ENCODE measurements at regions not wholly inside any gene's neighbourhood (a gene's known extent, or its start where the extent isn't known, plus 50 kb on each side); places are given as distances from the start of the nearest gene placed in this dataset.
A peak's percentile ranks its signal among the peaks of the same experiment; 100 is the strongest.

DNA sequence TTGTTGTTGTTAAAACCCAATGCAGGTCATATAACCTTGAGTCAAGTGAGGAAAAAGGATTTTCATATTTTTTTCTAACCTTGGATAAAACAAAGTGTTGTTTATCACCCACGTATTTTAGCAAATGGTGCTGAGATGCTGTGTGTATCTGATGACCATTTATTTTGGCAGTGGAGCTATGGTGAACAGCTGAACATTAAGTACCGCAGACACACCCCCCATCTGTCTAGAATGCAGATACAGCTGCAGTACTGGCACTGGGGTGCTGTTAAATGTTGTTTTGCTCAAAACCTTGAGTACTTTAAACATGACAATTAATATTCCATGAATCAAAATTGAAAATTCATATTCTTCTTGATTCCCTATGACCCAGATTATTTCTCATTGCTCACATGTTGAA lies 773.3 kb upstream of the SLC39A10 start:
- H3K4me1 ChIP-seq (ENCODE audit: insufficient read depth, low read length), result no peaks in the 10 kb centered on the region
- FAIRE-seq (no peak), DNase-seq (ENCODE audit: low read depth) (no peak)
- Mint-ChIP-seq H3K4me3 (ENCODE audit: unreplicated experiment) (no peak overlapping the region), H3K4me1 (ENCODE audit: low read depth, unreplicated experiment) (no peaks in the 10 kb centered on the region), H3K9me3 (ENCODE audit: unreplicated experiment) (no peaks in the 10 kb centered on the region), H3K27me3 (ENCODE audit: low read depth, unreplicated experiment) (no peaks in the 10 kb centered on the region), H3K36me3 (ENCODE audit: low read depth, unreplicated experiment) (no peaks in the 10 kb centered on the region), H3K27ac (ENCODE audit: unreplicated experiment) (no peak overlapping the region)
- no peak overlapping the region for H3K9ac ChIP-seq (ENCODE audit: low read length)
- no peaks in the 10 kb centered on the region for H3K36me3 ChIP-seq (ENCODE audit: insufficient read depth, low read length)
- TF ChIP-seq, protein P1, sequence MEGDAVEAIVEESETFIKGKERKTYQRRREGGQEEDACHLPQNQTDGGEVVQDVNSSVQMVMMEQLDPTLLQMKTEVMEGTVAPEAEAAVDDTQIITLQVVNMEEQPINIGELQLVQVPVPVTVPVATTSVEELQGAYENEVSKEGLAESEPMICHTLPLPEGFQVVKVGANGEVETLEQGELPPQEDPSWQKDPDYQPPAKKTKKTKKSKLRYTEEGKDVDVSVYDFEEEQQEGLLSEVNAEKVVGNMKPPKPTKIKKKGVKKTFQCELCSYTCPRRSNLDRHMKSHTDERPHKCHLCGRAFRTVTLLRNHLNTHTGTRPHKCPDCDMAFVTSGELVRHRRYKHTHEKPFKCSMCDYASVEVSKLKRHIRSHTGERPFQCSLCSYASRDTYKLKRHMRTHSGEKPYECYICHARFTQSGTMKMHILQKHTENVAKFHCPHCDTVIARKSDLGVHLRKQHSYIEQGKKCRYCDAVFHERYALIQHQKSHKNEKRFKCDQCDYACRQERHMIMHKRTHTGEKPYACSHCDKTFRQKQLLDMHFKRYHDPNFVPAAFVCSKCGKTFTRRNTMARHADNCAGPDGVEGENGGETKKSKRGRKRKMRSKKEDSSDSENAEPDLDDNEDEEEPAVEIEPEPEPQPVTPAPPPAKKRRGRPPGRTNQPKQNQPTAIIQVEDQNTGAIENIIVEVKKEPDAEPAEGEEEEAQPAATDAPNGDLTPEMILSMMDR (IDR thresholded peaks at IDR 0.05; ENCODE audit: insufficient read depth, low read depth, low read length), result no peak
- no peak for TF ChIP-seq EZH2 (IDR thresholded peaks at IDR 0.05; ENCODE audit: insufficient read depth, low read length)
- H4K20me1 ChIP-seq (ENCODE audit: insufficient read depth, low read length), result no peaks in the 10 kb centered on the region
- H3K27me3 ChIP-seq (ENCODE audit: insufficient read depth, low read length), result no peaks in the 10 kb centered on the region
- no peaks in the 10 kb centered on the region for H3K9me3 ChIP-seq (ENCODE audit: insufficient read depth, low read depth, low read length)
- H3K79me2 ChIP-seq (ENCODE audit: insufficient read depth, low read length), result no peaks in the 10 kb centered on the region
- H2AFZ ChIP-seq (ENCODE audit: low read depth, low read length), result no peak overlapping the region
- H3K4me2 ChIP-seq (ENCODE audit: low read length), result no peak overlapping the region
- no peak overlapping the region for H3K27ac ChIP-seq (ENCODE audit: low read depth, low read length)
- no peak overlapping the region for H3K4me3 ChIP-seq (ENCODE audit: insufficient read depth, low read depth, low read length)

DNA sequence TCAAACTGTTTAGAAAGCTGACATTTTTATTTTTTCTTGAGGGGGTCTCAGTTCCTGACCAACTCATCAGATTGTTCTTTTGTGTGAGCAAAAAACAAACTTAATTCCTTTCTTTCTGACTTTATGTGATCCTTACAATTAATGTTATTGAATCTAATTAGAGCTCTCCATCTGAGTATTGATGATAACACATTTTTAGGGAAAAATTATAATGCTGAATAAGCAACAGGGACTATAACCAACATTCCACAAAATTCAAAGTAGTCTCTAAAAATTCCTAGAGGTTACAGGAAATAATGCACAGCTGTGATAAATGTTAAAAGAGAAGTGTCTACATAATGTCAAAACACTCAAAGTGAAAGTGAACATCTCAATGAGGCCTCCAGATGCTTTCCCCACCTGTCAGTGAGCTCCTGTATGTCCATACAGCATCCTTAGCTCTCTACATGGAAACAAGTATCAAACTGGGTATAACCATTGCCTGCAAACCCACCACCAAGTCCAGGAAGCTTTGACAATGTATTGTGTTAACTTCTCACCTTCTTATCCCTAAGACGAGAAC lies 786.0 kb upstream of the SLC39A10 start:
- FAIRE-seq, result no peak
- H3K9me3 ChIP-seq (ENCODE audit: insufficient read depth, low read depth, low read length), result no peaks in the 10 kb centered on the region
- Mint-ChIP-seq H3K27me3 (ENCODE audit: low read depth, unreplicated experiment) (no peaks in the 10 kb centered on the region), H3K27ac (ENCODE audit: unreplicated experiment) (no peak overlapping the region), H3K36me3 (ENCODE audit: low read depth, unreplicated experiment) (no peaks in the 10 kb centered on the region), H3K4me1 (ENCODE audit: low read depth, unreplicated experiment) (no peaks in the 10 kb centered on the region), H3K4me3 (ENCODE audit: unreplicated experiment) (no peak overlapping the region), H3K9me3 (ENCODE audit: unreplicated experiment) (no peaks in the 10 kb centered on the region)
- no peaks in the 10 kb centered on the region for H4K20me1 ChIP-seq (ENCODE audit: insufficient read depth, low read length)
- H3K4me2 ChIP-seq (ENCODE audit: low read length), result no peak overlapping the region
- H3K27ac ChIP-seq (ENCODE audit: low read depth, low read length), result no peak overlapping the region
- no peak overlapping the region for H3K4me3 ChIP-seq (ENCODE audit: insufficient read depth, low read depth, low read length)
- no peaks in the 10 kb centered on the region for H3K4me1 ChIP-seq (ENCODE audit: insufficient read depth, low read length)
- no peak for DNase-seq (ENCODE audit: low read depth)
- no peaks in the 10 kb centered on the region for H3K79me2 ChIP-seq (ENCODE audit: insufficient read depth, low read length)
- TF ChIP-seq, protein P1 (IDR thresholded peaks at IDR 0.05; ENCODE audit: insufficient read depth, low read depth, low read length), result no peak
- no peak for TF ChIP-seq EZH2 (IDR thresholded peaks at IDR 0.05; ENCODE audit: insufficient read depth, low read length)
- no peak overlapping the region for H3K9ac ChIP-seq (ENCODE audit: low read length)
- H3K36me3 ChIP-seq (ENCODE audit: insufficient read depth, low read length), result no peaks in the 10 kb centered on the region
- H3K27me3 ChIP-seq (ENCODE audit: insufficient read depth, low read length), result no peaks in the 10 kb centered on the region
- no peak overlapping the region for H2AFZ ChIP-seq (ENCODE audit: low read depth, low read length)

DNA sequence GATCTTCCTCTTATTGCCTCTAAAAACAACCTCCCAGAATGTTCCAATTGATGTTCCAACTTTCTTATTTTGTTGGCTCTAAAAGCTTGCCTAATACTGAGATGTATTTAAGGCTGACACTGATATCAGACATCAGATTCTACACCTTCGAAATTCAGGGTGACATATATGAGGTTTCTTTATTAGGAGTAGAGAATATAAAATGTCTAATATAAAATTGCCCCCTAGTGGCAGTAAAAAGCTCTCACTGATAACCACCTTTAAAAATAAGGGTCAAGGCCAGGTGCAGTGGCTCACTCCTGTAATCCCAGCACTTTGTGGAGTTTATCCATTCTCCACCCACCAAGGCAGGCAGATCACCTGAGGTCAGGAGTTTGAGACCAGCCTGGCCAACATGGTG lies 789.7 kb upstream of the SLC39A10 start:
- Mint-ChIP-seq H3K27me3 (ENCODE audit: low read depth, unreplicated experiment) (no peaks in the 10 kb centered on the region), H3K36me3 (ENCODE audit: low read depth, unreplicated experiment) (no peaks in the 10 kb centered on the region), H3K9me3 (ENCODE audit: unreplicated experiment) (no peaks in the 10 kb centered on the region), H3K4me1 (ENCODE audit: low read depth, unreplicated experiment) (no peaks in the 10 kb centered on the region), H3K27ac (ENCODE audit: unreplicated experiment) (no peak overlapping the region), H3K4me3 (ENCODE audit: unreplicated experiment) (no peak overlapping the region)
- no peaks in the 10 kb centered on the region for H4K20me1 ChIP-seq (ENCODE audit: insufficient read depth, low read length)
- no peak overlapping the region for H3K27ac ChIP-seq (ENCODE audit: low read depth, low read length)
- TF ChIP-seq, protein P1 (IDR thresholded peaks at IDR 0.05; ENCODE audit: insufficient read depth, low read depth, low read length), result peak; percentile 40
- no peak for TF ChIP-seq EZH2 (IDR thresholded peaks at IDR 0.05; ENCODE audit: insufficient read depth, low read length)
- H3K9me3 ChIP-seq (ENCODE audit: insufficient read depth, low read depth, low read length), result no peaks in the 10 kb centered on the region
- no peaks in the 10 kb centered on the region for H3K36me3 ChIP-seq (ENCODE audit: insufficient read depth, low read length)
- no peak overlapping the region for H3K4me2 ChIP-seq (ENCODE audit: low read length)
- no peaks in the 10 kb centered on the region for H3K79me2 ChIP-seq (ENCODE audit: insufficient read depth, low read length)
- no peak for FAIRE-seq
- no peak overlapping the region for H3K4me3 ChIP-seq (ENCODE audit: insufficient read depth, low read depth, low read length)
- no peaks in the 10 kb centered on the region for H3K4me1 ChIP-seq (ENCODE audit: insufficient read depth, low read length)
- H3K9ac ChIP-seq (ENCODE audit: low read length), result no peak overlapping the region
- no peaks in the 10 kb centered on the region for H3K27me3 ChIP-seq (ENCODE audit: insufficient read depth, low read length)
- H2AFZ ChIP-seq (ENCODE audit: low read depth, low read length), result no peak overlapping the region
- DNase-seq (ENCODE audit: low read depth), result no peak
